GM12874 (cell line): ENCODE measurements at regions not wholly inside any gene's neighbourhood (a gene's known extent, or its start where the extent isn't known, plus 50 kb on each side); places are given as distances from the start of the nearest gene placed in this dataset.
A peak's percentile ranks its signal among the peaks of the same experiment; 100 is the strongest.

Experiments
- TF ChIP-seq, protein P1 (sequence below): IDR thresholded peaks from 2 replicates; pipeline ENCODE4 v1.5.1; 2011; ENCODE audit warnings: low read depth, mild to moderate bottlenecking, control low read depth, low read length, moderate library complexity; ENCODE audit not compliant: insufficient read depth

DNA sequence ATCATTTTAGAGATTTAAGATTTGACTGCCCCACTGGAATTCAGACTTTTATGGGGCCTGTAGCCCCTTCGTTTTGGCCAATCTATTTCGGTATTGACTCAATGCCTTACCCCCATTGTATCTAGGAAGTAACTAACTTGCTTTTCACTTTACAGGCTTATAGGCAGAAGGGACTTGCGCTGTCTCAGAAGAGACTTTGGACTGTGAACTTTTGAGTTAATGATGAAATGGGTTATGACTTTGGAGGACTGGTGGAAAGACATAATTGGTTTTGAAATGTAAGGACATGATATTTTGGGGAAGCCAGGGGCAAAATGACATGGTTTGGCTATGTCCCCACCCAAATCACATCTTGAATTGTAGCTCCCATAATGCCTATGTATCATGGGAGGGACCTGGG is 463.0 kb upstream of the KLHL1 start:
- TF ChIP-seq, protein P1, sequence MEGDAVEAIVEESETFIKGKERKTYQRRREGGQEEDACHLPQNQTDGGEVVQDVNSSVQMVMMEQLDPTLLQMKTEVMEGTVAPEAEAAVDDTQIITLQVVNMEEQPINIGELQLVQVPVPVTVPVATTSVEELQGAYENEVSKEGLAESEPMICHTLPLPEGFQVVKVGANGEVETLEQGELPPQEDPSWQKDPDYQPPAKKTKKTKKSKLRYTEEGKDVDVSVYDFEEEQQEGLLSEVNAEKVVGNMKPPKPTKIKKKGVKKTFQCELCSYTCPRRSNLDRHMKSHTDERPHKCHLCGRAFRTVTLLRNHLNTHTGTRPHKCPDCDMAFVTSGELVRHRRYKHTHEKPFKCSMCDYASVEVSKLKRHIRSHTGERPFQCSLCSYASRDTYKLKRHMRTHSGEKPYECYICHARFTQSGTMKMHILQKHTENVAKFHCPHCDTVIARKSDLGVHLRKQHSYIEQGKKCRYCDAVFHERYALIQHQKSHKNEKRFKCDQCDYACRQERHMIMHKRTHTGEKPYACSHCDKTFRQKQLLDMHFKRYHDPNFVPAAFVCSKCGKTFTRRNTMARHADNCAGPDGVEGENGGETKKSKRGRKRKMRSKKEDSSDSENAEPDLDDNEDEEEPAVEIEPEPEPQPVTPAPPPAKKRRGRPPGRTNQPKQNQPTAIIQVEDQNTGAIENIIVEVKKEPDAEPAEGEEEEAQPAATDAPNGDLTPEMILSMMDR, result no peak

DNA sequence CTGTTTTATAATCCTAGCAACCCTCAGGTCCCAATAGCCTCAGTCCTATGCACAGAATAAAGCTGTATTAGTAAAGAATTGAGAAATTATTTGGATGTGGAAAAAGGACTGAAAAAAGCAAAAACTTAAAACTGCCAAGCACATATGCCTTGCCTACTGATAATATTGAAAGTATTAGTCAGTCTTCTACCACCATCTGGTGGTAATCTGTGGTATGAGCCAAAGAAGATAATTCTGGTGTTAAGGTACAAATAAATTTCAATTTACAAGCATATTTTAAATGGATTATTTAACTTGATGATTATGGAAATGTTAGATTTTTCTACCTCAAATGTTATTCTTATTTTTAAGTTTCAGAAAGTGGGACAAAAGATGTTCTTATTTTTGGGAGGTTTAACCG is 460.3 kb upstream of the KLHL1 start:
- TF ChIP-seq, protein P1, result peak; percentile 23; the same call in 1 of the 2 replicates

DNA sequence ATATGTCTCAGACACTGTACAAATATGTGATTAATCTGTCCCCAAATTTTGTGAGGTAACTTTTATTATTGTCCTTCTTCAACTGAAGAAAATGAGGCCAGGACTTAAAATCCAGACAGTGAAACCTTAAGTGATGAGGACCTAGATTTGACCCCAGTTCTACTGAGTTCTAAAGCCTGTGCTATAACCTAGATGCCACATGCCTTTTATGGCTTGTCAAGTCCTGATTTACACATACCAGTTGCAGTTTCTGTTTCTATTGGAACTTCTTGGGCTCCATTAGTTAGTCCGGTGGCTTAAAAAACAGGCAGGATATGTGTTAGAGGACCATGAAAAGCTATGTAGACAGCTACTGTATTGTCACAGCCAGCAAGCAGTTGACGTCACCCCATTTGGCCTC is 436.5 kb upstream of the KLHL1 start:
- TF ChIP-seq, protein P1, result no peak

- TF ChIP-seq, protein P1, result no peak
These were observed 433.2 kb upstream of the KLHL1 start for GRCh38 chr13:70541451-70541850.

DNA sequence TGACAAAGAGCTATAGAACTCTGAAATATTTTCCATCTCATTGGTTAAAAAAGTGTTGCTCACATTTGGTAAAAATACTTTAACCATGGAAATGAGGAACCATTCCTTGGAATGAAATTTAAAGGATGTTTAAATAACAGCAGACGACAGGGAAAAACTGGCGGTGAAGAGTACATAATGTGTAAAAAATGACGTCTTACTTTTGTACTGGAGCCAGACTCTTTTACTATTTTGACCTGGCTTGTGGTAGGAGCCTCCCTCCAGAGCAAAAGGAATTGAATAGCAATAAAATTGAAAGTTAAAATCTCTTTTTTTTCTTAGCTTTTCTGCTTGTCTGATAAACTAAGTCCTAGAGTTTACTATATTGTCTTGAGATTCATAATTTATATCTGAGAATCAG is 426.2 kb upstream of the KLHL1 start:
- TF ChIP-seq, protein P1, result no peak

DNA sequence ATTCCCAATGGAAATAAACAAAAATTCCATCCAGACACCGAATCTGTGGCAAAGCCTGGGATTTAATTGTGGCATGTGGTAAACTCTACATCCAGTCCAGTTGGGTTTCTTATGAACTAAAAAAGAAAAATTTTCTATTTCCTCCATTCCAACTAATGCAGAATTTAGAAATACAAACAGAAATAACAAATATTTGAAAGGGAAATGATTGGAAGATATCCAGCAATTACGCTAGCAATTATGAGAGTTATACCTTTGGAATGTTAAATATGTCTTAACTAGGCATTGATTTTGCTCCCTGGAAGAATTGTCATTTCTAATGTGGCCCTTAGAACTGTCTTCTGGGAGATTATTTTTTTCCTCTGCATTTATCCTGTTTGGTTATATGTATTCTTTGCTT is 421.4 kb upstream of the KLHL1 start:
- TF ChIP-seq, protein P1, result no peak

GRCh38 chr13:70527599-70527998 is 419.3 kb upstream of the KLHL1 start:
- TF ChIP-seq, protein P1, result no peak

DNA sequence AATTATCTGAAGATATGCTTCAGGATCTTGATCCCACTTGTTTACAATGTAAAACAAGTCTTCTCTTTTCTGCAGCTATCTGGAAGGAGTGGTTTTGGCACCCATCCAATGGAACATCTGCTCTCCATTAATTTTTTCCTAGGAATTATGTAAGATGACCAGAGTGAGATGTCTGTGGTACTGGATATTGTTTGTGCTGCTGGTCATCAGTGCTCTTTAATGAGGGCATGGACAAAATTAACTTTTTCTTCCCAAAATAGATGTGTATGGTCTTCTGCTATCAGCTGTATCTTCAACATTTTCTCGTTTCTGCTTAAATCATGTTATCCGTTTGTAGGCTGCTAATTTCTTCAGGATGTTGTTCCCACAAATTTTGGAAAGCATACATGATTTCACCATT is 415.4 kb upstream of the KLHL1 start:
- TF ChIP-seq, protein P1, result no peak
